GM23248 (cell line): ENCODE measurements at regions not wholly inside any gene's neighbourhood (a gene's known extent, or its start where the extent isn't known, plus 50 kb on each side); places are given as distances from the start of the nearest gene placed in this dataset.

Source experiments
- DNase-seq: peaks from one replicate; pipeline ENCODE4 v3.0.0-alpha.2; 2015
- H2AFZ ChIP-seq: fragments of 200-600 bp; sonication (generic); 2 replicates; pipeline ENCODE4 v1.6.1; 2016; ENCODE audit warnings: antibody characterized with exemption
- H3F3A ChIP-seq: fragments of 200-600 bp; sonication (generic); 2 replicates; pipeline ENCODE4 v1.6.1; 2016; ENCODE audit warnings: mild to moderate bottlenecking, antibody characterized with exemption, mixed run types; ENCODE audit not compliant: insufficient read depth
- H3K27ac ChIP-seq: fragments of 200-600 bp; sonication (generic); 2 replicates; pipeline ENCODE4 v1.5.1; 2016; ENCODE audit warnings: mild to moderate bottlenecking
- H3K27me3 ChIP-seq: fragments of 200-600 bp; sonication (generic); replicated peaks from 2 replicates; pipeline ENCODE4 v1.6.1; 2016; ENCODE audit warnings: mild to moderate bottlenecking; ENCODE audit not compliant: insufficient read depth
- H3K36me3 ChIP-seq: fragments of 200-600 bp; sonication (generic); 2 replicates; pipeline ENCODE4 v1.6.1; 2016; ENCODE audit warnings: low read depth, mild to moderate bottlenecking
- H3K4me1 ChIP-seq: fragments of 200-600 bp; sonication (generic); 2 replicates; pipeline ENCODE4 v1.6.1; 2016; ENCODE audit warnings: mild to moderate bottlenecking; ENCODE audit not compliant: insufficient read depth
- H3K4me2 ChIP-seq: fragments of 200-600 bp; sonication (generic); one replicate; pipeline ENCODE4 v1.6.1; 2016; ENCODE audit warnings: mild to moderate bottlenecking; ENCODE audit not compliant: unreplicated experiment
- H3K4me3 ChIP-seq: fragments of 200-600 bp; sonication (generic); 2 replicates; pipeline ENCODE4 v1.5.1; 2016; ENCODE audit warnings: mild to moderate bottlenecking
- H3K79me2 ChIP-seq: fragments of 200-600 bp; sonication (generic); 2 replicates; pipeline ENCODE4 v1.6.1; 2016; ENCODE audit warnings: mild to moderate bottlenecking; ENCODE audit not compliant: insufficient read depth
- H3K9ac ChIP-seq: fragments of 200-600 bp; sonication (generic); 2 replicates; pipeline ENCODE4 v1.6.1; 2016; ENCODE audit warnings: mild to moderate bottlenecking
- H3K9me2 ChIP-seq: fragments of 200-600 bp; sonication (generic); 2 replicates; pipeline ENCODE4 v1.6.1; 2016; ENCODE audit warnings: mixed run types, mild to moderate bottlenecking, moderate library complexity; ENCODE audit not compliant: insufficient read depth
- H3K9me3 ChIP-seq: fragments of 200-600 bp; sonication (generic); one replicate; pipeline ENCODE4 v1.6.1; 2017; ENCODE audit warnings: low read depth
- H4K20me1 ChIP-seq: fragments of 200-600 bp; sonication (generic); 2 replicates; pipeline ENCODE4 v1.6.0; 2016; ENCODE audit not compliant: insufficient read depth
- EZH2 ChIP-seq: fragments of 200-600 bp; sonication (generic); IDR thresholded peaks from 2 replicates; pipeline ENCODE4 v1.6.1; 2018; ENCODE audit warnings: antibody characterized with exemption, mild to moderate bottlenecking; ENCODE audit not compliant: insufficient read depth, poor library complexity, severe bottlenecking
- EZH2phosphoT487 ChIP-seq: fragments of 200-600 bp; sonication (generic); IDR thresholded peaks from 2 replicates; pipeline ENCODE4 v1.6.1; 2018; ENCODE audit warnings: antibody characterized with exemption, moderate library complexity, mild to moderate bottlenecking, low read depth; ENCODE audit not compliant: insufficient read depth
- WGBS, 2 experiments: methylation state at CpG; one replicate each; pipeline ENCODE4 v1.1.6; 2015 to 2017; ENCODE audit warnings: low lambda C conversion rate in 2 of 2, low coverage in 1 of 2; ENCODE audit errors: missing lambda C conversion rate in 2 of 2; 5-methylcytosine and 5-hydroxymethylcytosine counted together
- in situ Hi-C: fragments of 300-500 bp; cut with MboI; formaldehyde crosslinking; loops from 2 replicates; pipeline ENCODE4 v1.15.0; 2020

GRCh38 chr10:111139567-111139966 is 62.7 kb downstream of the ADRA2A start:
- Histone ChIP-seq H4K20me1 (no peaks in the 10 kb centered on the region), H3K27ac (no peak overlapping the region), H3K4me1 (no peaks in the 10 kb centered on the region), H3K4me2 (no peak overlapping the region), H3K9me2 (no peaks in the 10 kb centered on the region), H3K79me2 (no peaks in the 10 kb centered on the region), H3K27me3 (peaks cover 7% of the 10 kb centered on the region; the same call in 1 of the 2 replicates), H3K9ac (no peak overlapping the region), H2AFZ (no peak overlapping the region), H3K4me3 (no peak overlapping the region), H3K9me3 (no peaks in the 10 kb centered on the region), H3F3A (no peaks in the 10 kb centered on the region), H3K36me3 (no peaks in the 10 kb centered on the region)
- in situ Hi-C loops, result no loop called here
- TF ChIP-seq EZH2 (no peak), EZH2phosphoT487 (no peak)
- WGBS, 2 experiments, result 58 to 59% methylated on average over 14 of the region's 14 CpGs
- DNase-seq, result no peak

DNA sequence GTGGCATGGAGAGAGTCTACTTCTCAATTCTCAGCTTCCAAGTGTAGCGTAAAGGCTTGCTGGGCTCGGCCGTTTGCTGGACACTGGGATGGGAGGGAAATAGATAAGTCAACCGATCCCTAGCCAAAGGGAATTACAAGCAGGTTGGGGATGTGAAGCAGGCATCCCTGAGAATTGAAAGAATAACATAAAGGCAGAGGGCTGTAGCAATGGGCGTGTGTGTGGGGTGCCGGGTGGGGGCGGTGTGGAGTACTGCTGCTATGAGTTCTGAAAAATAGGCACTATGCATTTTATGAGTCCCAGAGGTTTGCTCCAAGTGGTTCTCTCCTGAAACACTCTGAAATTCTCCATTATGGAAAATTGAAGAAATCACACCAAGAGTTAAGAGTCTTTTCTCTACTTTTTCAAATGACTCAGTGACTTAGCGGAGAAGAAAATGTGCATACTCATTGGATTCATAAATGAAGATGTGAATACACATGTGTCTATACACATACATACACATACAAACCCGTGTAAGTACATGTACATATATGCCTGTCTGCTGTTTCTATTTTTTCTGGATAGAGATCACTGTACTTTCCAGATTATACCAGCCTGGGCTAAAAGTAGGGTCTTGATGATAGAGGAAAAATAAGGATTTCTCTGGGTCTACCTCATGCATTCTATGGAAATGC is 65.4 kb downstream of the ADRA2A start:
- no peaks in the 10 kb centered on the region for H4K20me1 ChIP-seq
- H3K9me3 ChIP-seq, result no peaks in the 10 kb centered on the region
- no peak overlapping the region for H3K9ac ChIP-seq
- no peak overlapping the region for H2AFZ ChIP-seq
- H3K27ac ChIP-seq, result no peak overlapping the region
- no peaks in the 10 kb centered on the region for H3K36me3 ChIP-seq
- in situ Hi-C loops, result no loop called here
- no peaks in the 10 kb centered on the region for H3K9me2 ChIP-seq
- peaks cover 7% of the 10 kb centered on the region; the same call in 1 of the 2 replicates for H3K27me3 ChIP-seq
- no peak overlapping the region for H3K4me3 ChIP-seq
- DNase-seq, result no peak
- no peaks in the 10 kb centered on the region for H3F3A ChIP-seq
- H3K79me2 ChIP-seq, result no peaks in the 10 kb centered on the region
- 65 to 72% methylated on average over 9 of the region's 9 CpGs for WGBS, 2 experiments
- no peak overlapping the region for H3K4me2 ChIP-seq
- no peaks in the 10 kb centered on the region for H3K4me1 ChIP-seq
- TF ChIP-seq EZH2phosphoT487, result no peak

GRCh38 chr10:111146025-111146640 is 69.3 kb downstream of the ADRA2A start:
- H3K4me3 ChIP-seq, result no peak overlapping the region
- no peaks in the 10 kb centered on the region for H3K4me1 ChIP-seq
- H3K9ac ChIP-seq, result no peak overlapping the region
- H2AFZ ChIP-seq, result no peak overlapping the region
- H3K9me3 ChIP-seq, result no peaks in the 10 kb centered on the region
- 22 to 29% methylated on average over 2 of the region's 2 CpGs for WGBS, 2 experiments
- H3K79me2 ChIP-seq, result no peaks in the 10 kb centered on the region
- H3K36me3 ChIP-seq, result no peaks in the 10 kb centered on the region
- H3F3A ChIP-seq, result no peaks in the 10 kb centered on the region
- H4K20me1 ChIP-seq, result no peaks in the 10 kb centered on the region
- H3K27me3 ChIP-seq, result peaks cover 12% of the 10 kb centered on the region; the same call in 1 of the 2 replicates
- DNase-seq, result peak; percentile 19
- H3K4me2 ChIP-seq, result no peak overlapping the region
- TF ChIP-seq EZH2phosphoT487 (no peak), EZH2 (no peak)
- in situ Hi-C loops, result no loop called here
- H3K27ac ChIP-seq, result no peak overlapping the region
- H3K9me2 ChIP-seq, result no peaks in the 10 kb centered on the region

- H3K4me2 ChIP-seq, result no peak overlapping the region
- H3K9ac ChIP-seq, result no peak overlapping the region
- no peaks in the 10 kb centered on the region for H3K4me1 ChIP-seq
- no peaks in the 10 kb centered on the region for H3K9me3 ChIP-seq
- H3K4me3 ChIP-seq, result no peak overlapping the region
- peaks cover 4% of the 10 kb centered on the region; the same call in 1 of the 2 replicates for H3K27me3 ChIP-seq
- H3K9me2 ChIP-seq, result no peaks in the 10 kb centered on the region
- no peaks in the 10 kb centered on the region for H3K79me2 ChIP-seq
- H3K27ac ChIP-seq, result no peak overlapping the region
- DNase-seq, result no peak
- no peaks in the 10 kb centered on the region for H3K36me3 ChIP-seq
- WGBS, 2 experiments, result 44 to 45% methylated on average over 6 of the region's 6 CpGs
- H3F3A ChIP-seq, result no peaks in the 10 kb centered on the region
- H4K20me1 ChIP-seq, result no peaks in the 10 kb centered on the region
- in situ Hi-C loops, result no loop called here
- TF ChIP-seq EZH2phosphoT487, result no peak
- no peak for TF ChIP-seq EZH2
- H2AFZ ChIP-seq, result no peak overlapping the region
Observed at GRCh38 chr10:111148025-111148424, 71.2 kb downstream of the ADRA2A start.
